HepG2 (cell line): ENCODE measurements at regions not wholly inside any gene's neighbourhood (a gene's known extent, or its start where the extent isn't known, plus 50 kb on each side); places are given as distances from the start of the nearest gene placed in this dataset.

Experiments
- NCOA1 ChIP-seq: sonication (generic); formaldehyde crosslinking; IDR thresholded peaks from 2 replicates; pipeline ENCODE4 v1.9.0; 2021; ENCODE audit warnings: missing genetic modification reagents
- NFIB ChIP-seq: sonication (generic); formaldehyde crosslinking; IDR thresholded peaks from 2 replicates; pipeline ENCODE4 v1.9.0; 2021; ENCODE audit warnings: missing genetic modification reagents, mild to moderate bottlenecking, borderline replicate concordance
- POGZ ChIP-seq: sonication (generic); formaldehyde crosslinking; IDR thresholded peaks from 2 replicates; pipeline ENCODE4 v1.4.0; 2020; ENCODE audit warnings: mild to moderate bottlenecking, missing genetic modification reagents
- RFX3 ChIP-seq: IDR thresholded peaks from 2 replicates; pipeline ENCODE4 v1.6.1; 2016; ENCODE audit warnings: missing biosample characterization, missing genetic modification reagents
- RXRA ChIP-seq: sonication (generic); formaldehyde crosslinking; IDR thresholded peaks from 2 replicates; pipeline ENCODE4 v1.5.1; 2020; ENCODE audit warnings: missing genetic modification reagents
- SSRP1 ChIP-seq: IDR thresholded peaks from 2 replicates; pipeline ENCODE4 v1.6.1; 2016; ENCODE audit warnings: control low read depth
- ZNF10 ChIP-seq: sonication (generic); formaldehyde crosslinking; IDR thresholded peaks from 2 replicates; pipeline ENCODE4 v1.4.0; 2020; ENCODE audit warnings: mild to moderate bottlenecking, low read depth, missing genetic modification reagents, borderline replicate concordance
- ZNF121 ChIP-seq: sonication (generic); formaldehyde crosslinking; IDR thresholded peaks from 2 replicates; pipeline ENCODE4 v1.5.0; 2020; ENCODE audit warnings: mild to moderate bottlenecking, missing genetic modification reagents
- ZNF3 ChIP-seq: IDR thresholded peaks from 2 replicates; pipeline ENCODE4 v1.7.0; 2017; ENCODE audit warnings: inconsistent platforms
- ZNF570 ChIP-seq: sonication (generic); formaldehyde crosslinking; IDR thresholded peaks from 2 replicates; pipeline ENCODE4 v1.4.0; 2020; ENCODE audit warnings: mild to moderate bottlenecking, missing genetic modification reagents, borderline replicate concordance
- TF ChIP-seq, protein P1 (sequence below): sonication (generic); formaldehyde crosslinking; IDR thresholded peaks from 2 replicates; pipeline ENCODE4 v1.4.0; 2020; ENCODE audit warnings: mild to moderate bottlenecking, missing genetic modification reagents, borderline replicate concordance
- TF ChIP-seq, protein P2 (sequence below): IDR thresholded peaks from 2 replicates; pipeline ENCODE4 v1.6.1; 2016; ENCODE audit warnings: low read depth, missing genetic modification reagents, missing compliant biosample characterization
- TF ChIP-seq, protein P3 (sequence below): sonication (generic); formaldehyde crosslinking; IDR thresholded peaks from 2 replicates; pipeline ENCODE4 v1.4.0; 2020; ENCODE audit warnings: missing genetic modification reagents, borderline replicate concordance
- TF ChIP-seq, protein P4 (sequence below): sonication (generic); formaldehyde crosslinking; IDR thresholded peaks from 2 replicates; pipeline ENCODE4 v1.5.0; 2020; ENCODE audit warnings: missing genetic modification reagents

DNA sequence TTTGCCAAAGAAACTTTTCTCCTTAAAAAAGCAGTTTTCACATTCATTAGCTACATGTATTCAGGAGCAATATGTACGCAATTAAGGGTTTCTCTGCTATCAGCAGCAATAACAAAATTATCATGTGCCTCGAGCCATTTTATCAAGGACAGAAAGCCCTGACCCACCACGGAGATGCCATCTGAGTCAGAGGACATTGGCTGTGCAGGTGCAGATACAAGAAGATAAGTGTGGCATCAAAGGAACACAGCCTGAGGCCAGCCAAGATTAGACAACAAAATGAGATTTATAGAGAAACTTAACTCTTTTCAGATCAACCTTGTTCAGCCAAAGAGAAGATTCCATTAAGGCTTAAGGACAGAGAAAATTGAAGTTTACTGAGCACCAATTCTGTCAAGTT is 115.2 kb upstream of the LGSN start (continued):
- TF ChIP-seq, protein P1, sequence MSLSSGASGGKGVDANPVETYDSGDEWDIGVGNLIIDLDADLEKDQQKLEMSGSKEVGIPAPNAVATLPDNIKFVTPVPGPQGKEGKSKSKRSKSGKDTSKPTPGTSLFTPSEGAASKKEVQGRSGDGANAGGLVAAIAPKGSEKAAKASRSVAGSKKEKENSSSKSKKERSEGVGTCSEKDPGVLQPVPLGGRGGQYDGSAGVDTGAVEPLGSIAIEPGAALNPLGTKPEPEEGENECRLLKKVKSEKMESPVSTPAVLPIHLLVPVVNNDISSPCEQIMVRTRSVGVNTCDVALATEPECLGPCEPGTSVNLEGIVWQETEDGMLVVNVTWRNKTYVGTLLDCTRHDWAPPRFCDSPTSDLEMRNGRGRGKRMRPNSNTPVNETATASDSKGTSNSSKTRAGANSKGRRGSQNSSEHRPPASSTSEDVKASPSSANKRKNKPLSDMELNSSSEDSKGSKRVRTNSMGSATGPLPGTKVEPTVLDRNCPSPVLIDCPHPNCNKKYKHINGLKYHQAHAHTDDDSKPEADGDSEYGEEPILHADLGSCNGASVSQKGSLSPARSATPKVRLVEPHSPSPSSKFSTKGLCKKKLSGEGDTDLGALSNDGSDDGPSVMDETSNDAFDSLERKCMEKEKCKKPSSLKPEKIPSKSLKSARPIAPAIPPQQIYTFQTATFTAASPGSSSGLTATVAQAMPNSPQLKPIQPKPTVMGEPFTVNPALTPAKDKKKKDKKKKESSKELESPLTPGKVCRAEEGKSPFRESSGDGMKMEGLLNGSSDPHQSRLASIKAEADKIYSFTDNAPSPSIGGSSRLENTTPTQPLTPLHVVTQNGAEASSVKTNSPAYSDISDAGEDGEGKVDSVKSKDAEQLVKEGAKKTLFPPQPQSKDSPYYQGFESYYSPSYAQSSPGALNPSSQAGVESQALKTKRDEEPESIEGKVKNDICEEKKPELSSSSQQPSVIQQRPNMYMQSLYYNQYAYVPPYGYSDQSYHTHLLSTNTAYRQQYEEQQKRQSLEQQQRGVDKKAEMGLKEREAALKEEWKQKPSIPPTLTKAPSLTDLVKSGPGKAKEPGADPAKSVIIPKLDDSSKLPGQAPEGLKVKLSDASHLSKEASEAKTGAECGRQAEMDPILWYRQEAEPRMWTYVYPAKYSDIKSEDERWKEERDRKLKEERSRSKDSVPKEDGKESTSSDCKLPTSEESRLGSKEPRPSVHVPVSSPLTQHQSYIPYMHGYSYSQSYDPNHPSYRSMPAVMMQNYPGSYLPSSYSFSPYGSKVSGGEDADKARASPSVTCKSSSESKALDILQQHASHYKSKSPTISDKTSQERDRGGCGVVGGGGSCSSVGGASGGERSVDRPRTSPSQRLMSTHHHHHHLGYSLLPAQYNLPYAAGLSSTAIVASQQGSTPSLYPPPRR (CRISPR knock-in tag): no peak
- TF ChIP-seq POGZ (CRISPR knock-in tag) (no peak), RXRA (CRISPR knock-in tag) (no peak), RFX3 (no peak), ZNF3 (CRISPR knock-in tag) (no peak), ZNF10 (CRISPR knock-in tag) (no peak), ZNF570 (CRISPR knock-in tag) (no peak), NFIB (CRISPR knock-in tag) (no peak), SSRP1 (CRISPR knock-in tag) (no peak), NCOA1 (CRISPR knock-in tag) (no peak), ZNF121 (CRISPR knock-in tag) (no peak)
- TF ChIP-seq, protein P2, sequence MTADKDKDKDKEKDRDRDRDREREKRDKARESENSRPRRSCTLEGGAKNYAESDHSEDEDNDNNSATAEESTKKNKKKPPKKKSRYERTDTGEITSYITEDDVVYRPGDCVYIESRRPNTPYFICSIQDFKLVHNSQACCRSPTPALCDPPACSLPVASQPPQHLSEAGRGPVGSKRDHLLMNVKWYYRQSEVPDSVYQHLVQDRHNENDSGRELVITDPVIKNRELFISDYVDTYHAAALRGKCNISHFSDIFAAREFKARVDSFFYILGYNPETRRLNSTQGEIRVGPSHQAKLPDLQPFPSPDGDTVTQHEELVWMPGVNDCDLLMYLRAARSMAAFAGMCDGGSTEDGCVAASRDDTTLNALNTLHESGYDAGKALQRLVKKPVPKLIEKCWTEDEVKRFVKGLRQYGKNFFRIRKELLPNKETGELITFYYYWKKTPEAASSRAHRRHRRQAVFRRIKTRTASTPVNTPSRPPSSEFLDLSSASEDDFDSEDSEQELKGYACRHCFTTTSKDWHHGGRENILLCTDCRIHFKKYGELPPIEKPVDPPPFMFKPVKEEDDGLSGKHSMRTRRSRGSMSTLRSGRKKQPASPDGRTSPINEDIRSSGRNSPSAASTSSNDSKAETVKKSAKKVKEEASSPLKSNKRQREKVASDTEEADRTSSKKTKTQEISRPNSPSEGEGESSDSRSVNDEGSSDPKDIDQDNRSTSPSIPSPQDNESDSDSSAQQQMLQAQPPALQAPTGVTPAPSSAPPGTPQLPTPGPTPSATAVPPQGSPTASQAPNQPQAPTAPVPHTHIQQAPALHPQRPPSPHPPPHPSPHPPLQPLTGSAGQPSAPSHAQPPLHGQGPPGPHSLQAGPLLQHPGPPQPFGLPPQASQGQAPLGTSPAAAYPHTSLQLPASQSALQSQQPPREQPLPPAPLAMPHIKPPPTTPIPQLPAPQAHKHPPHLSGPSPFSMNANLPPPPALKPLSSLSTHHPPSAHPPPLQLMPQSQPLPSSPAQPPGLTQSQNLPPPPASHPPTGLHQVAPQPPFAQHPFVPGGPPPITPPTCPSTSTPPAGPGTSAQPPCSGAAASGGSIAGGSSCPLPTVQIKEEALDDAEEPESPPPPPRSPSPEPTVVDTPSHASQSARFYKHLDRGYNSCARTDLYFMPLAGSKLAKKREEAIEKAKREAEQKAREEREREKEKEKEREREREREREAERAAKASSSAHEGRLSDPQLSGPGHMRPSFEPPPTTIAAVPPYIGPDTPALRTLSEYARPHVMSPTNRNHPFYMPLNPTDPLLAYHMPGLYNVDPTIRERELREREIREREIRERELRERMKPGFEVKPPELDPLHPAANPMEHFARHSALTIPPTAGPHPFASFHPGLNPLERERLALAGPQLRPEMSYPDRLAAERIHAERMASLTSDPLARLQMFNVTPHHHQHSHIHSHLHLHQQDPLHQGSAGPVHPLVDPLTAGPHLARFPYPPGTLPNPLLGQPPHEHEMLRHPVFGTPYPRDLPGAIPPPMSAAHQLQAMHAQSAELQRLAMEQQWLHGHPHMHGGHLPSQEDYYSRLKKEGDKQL (CRISPR knock-in tag): no peak
- TF ChIP-seq, protein P3, sequence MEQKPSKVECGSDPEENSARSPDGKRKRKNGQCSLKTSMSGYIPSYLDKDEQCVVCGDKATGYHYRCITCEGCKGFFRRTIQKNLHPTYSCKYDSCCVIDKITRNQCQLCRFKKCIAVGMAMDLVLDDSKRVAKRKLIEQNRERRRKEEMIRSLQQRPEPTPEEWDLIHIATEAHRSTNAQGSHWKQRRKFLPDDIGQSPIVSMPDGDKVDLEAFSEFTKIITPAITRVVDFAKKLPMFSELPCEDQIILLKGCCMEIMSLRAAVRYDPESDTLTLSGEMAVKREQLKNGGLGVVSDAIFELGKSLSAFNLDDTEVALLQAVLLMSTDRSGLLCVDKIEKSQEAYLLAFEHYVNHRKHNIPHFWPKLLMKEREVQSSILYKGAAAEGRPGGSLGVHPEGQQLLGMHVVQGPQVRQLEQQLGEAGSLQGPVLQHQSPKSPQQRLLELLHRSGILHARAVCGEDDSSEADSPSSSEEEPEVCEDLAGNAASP (CRISPR knock-in tag): no peak
- TF ChIP-seq, protein P4, sequence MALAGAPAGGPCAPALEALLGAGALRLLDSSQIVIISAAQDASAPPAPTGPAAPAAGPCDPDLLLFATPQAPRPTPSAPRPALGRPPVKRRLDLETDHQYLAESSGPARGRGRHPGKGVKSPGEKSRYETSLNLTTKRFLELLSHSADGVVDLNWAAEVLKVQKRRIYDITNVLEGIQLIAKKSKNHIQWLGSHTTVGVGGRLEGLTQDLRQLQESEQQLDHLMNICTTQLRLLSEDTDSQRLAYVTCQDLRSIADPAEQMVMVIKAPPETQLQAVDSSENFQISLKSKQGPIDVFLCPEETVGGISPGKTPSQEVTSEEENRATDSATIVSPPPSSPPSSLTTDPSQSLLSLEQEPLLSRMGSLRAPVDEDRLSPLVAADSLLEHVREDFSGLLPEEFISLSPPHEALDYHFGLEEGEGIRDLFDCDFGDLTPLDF: no peak
